ENCODE measurements at regions not wholly inside any gene's neighbourhood (a gene's known extent, or its start where the extent isn't known, plus 50 kb on each side); places are given as distances from the start of the nearest gene placed in this dataset.
"Not testable (repeated sequence)": the region's sequence is repeated elsewhere in the genome, so short reads cannot be mapped to it uniquely, and the experiment has no call there.

GRCh38 chr17:77804796-77805426 lies 153.6 kb upstream of the TNRC6C start:
- no peak for DNase-seq (ENCODE audit: extremely low read depth, low read depth)
- TF ChIP-seq CTCF (IDR thresholded peaks at IDR 0.05; ENCODE audit: low read depth, low read length) = no peak

GRCh38 chr17:77805970-77806369 lies 152.5 kb upstream of the TNRC6C start:
- not testable (repeated sequence) for DNase-seq (ENCODE audit: extremely low read depth, low read depth)

- DNase-seq (ENCODE audit: extremely low read depth, low read depth) = no peak
These were observed 151.3 kb upstream of the TNRC6C start for GRCh38 chr17:77807051-77807745.

GRCh38 chr17:77807746-77808441 lies 150.6 kb upstream of the TNRC6C start:
- TF ChIP-seq CTCF (IDR thresholded peaks at IDR 0.05; ENCODE audit: low read depth, low read length) = no peak
- DNase-seq (ENCODE audit: extremely low read depth, low read depth) = no peak

More at GRCh38 chr17:77807051-77807745, 151.3 kb upstream of the TNRC6C start:
- no peak for TF ChIP-seq CTCF (IDR thresholded peaks at IDR 0.05; ENCODE audit: low read depth, low read length)

- DNase-seq (ENCODE audit: extremely low read depth, low read depth) = no peak
- TF ChIP-seq CTCF (IDR thresholded peaks at IDR 0.05; ENCODE audit: low read depth, low read length) = no peak
These were observed 149.6 kb upstream of the TNRC6C start for GRCh38 chr17:77808686-77809425.

GRCh38 chr17:77809814-77810213 lies 148.7 kb upstream of the TNRC6C start:
- TF ChIP-seq CTCF (IDR thresholded peaks at IDR 0.05; ENCODE audit: low read depth, low read length) = no peak
- no peak for DNase-seq (ENCODE audit: extremely low read depth, low read depth)

GRCh38 chr17:77810536-77810935 lies 148.0 kb upstream of the TNRC6C start:
- TF ChIP-seq CTCF (IDR thresholded peaks at IDR 0.05; ENCODE audit: low read depth, low read length) = no peak
- DNase-seq (ENCODE audit: extremely low read depth, low read depth) = peak; percentile 49

All from AG09319 (cell line).